Vagina (tissue), 2 donors: ENCODE measurements at regions not wholly inside any gene's neighbourhood (a gene's known extent, or its start where the extent isn't known, plus 50 kb on each side); places are given as distances from the start of the nearest gene placed in this dataset.

Experiments used
- DNase-seq, 2 donors: peaks; one replicate each; pipeline ENCODE4 v3.0.0-alpha.2; 2017; ENCODE audit errors: extremely low spot score in 2 of 2
- H3K27ac ChIP-seq: fragments of 200-600 bp; sonication (generic); one replicate; pipeline ENCODE4 v1.5.1; 2019
- H3K27me3 ChIP-seq: fragments of 200-600 bp; sonication (generic); one replicate; pipeline ENCODE4 v1.5.1; 2019
- H3K36me3 ChIP-seq, 2 donors: fragments of 200-600 bp; sonication (generic); one replicate each; pipeline ENCODE4 v1.5.1; 2017 to 2019
- H3K4me1 ChIP-seq: fragments of 200-600 bp; sonication (generic); one replicate; pipeline ENCODE4 v1.5.1; 2019
- H3K4me3 ChIP-seq, 2 donors: fragments of 200-600 bp; sonication (generic); 1 replicate in 1 of 2; 2 replicates in 1 of 2; pipeline ENCODE4 v1.5.1; 2016 to 2019
- H3K9me3 ChIP-seq: fragments of 200-600 bp; sonication (generic); one replicate; pipeline ENCODE4 v1.5.1; 2019
- CTCF ChIP-seq, 3 experiments: fragments of 450-650 bp in 2 of 3; fragments of 200-600 bp in 1 of 3; sonication (generic) in 1 of 3; IDR thresholded peaks; one replicate each; pipeline ENCODE4 v1.5.1; 2017 to 2019; ENCODE audit warnings: antibody characterized with exemption in 3 of 3, mild to moderate bottlenecking in 2 of 3, moderate library complexity in 2 of 3
- POLR2A ChIP-seq, 2 donors: fragments of 450-650 bp; IDR thresholded peaks; one replicate each; pipeline ENCODE4 v1.6.1; 2017; ENCODE audit warnings: antibody characterized with exemption in 2 of 2, mild to moderate bottlenecking in 2 of 2, moderate library complexity in 2 of 2
- POLR2AphosphoS5 ChIP-seq, 2 donors: sonication (generic); formaldehyde crosslinking; IDR thresholded peaks; one replicate each; pipeline ENCODE4 v1.9.0; 2017; ENCODE audit warnings: antibody characterized with exemption in 2 of 2, mild to moderate bottlenecking in 2 of 2, low read depth in 1 of 2; ENCODE audit not compliant: insufficient read depth in 1 of 2
- intact Hi-C: fragments of 100-400 bp; cut with DNase I; formaldehyde crosslinking; loops from one replicate; pipeline ENCODE4 v1.15.1; 2023

GRCh38 chr4:111213531-111213930 lies 590.7 kb upstream of the PITX2 start:
- no peak overlapping the region for H3K4me3 ChIP-seq
- no peak for DNase-seq
- no peak overlapping the region for H3K27ac ChIP-seq
- H3K4me1 ChIP-seq: no peaks in the 10 kb centered on the region
- no peaks in the 10 kb centered on the region for H3K9me3 ChIP-seq
- no peaks in the 10 kb centered on the region for H3K36me3 ChIP-seq
- intact Hi-C loops: no loop called here
- TF ChIP-seq POLR2A (IDR thresholded peaks at IDR 0.05) (no peak), CTCF (IDR thresholded peaks at IDR 0.05) (no peak), POLR2AphosphoS5 (IDR thresholded peaks at IDR 0.05; ENCODE audit: insufficient read depth in 1 of 2, low read depth in 1 of 2) (no peak)
- no peaks in the 10 kb centered on the region for H3K27me3 ChIP-seq

GRCh38 chr4:111214371-111214770 lies 591.5 kb upstream of the PITX2 start:
- intact Hi-C loops: no loop called here
- Histone ChIP-seq H3K9me3 (no peaks in the 10 kb centered on the region), H3K27ac (no peak overlapping the region), H3K36me3 (no peaks in the 10 kb centered on the region), H3K4me1 (no peaks in the 10 kb centered on the region), H3K4me3 (no peak overlapping the region), H3K27me3 (no peaks in the 10 kb centered on the region)
- DNase-seq: no peak
- TF ChIP-seq POLR2A (IDR thresholded peaks at IDR 0.05) (no peak), CTCF (IDR thresholded peaks at IDR 0.05) (no peak), POLR2AphosphoS5 (IDR thresholded peaks at IDR 0.05; ENCODE audit: insufficient read depth in 1 of 2, low read depth in 1 of 2) (no peak)

GRCh38 chr4:111215755-111216154 lies 592.9 kb upstream of the PITX2 start:
- intact Hi-C loops: no loop called here
- Histone ChIP-seq H3K4me3 (no peak overlapping the region), H3K27me3 (no peaks in the 10 kb centered on the region), H3K36me3 (no peaks in the 10 kb centered on the region), H3K4me1 (no peaks in the 10 kb centered on the region), H3K27ac (no peak overlapping the region), H3K9me3 (no peaks in the 10 kb centered on the region)
- no peak for DNase-seq
- TF ChIP-seq POLR2A (IDR thresholded peaks at IDR 0.05) (no peak), POLR2AphosphoS5 (IDR thresholded peaks at IDR 0.05; ENCODE audit: insufficient read depth in 1 of 2, low read depth in 1 of 2) (no peak)

GRCh38 chr4:111216791-111217190 lies 593.9 kb upstream of the PITX2 start:
- H3K27me3 ChIP-seq: no peaks in the 10 kb centered on the region
- no peak for DNase-seq
- H3K4me1 ChIP-seq: no peaks in the 10 kb centered on the region
- no peaks in the 10 kb centered on the region for H3K36me3 ChIP-seq
- intact Hi-C loops: no loop called here
- no peaks in the 10 kb centered on the region for H3K9me3 ChIP-seq
- no peak overlapping the region for H3K4me3 ChIP-seq
- no peak for TF ChIP-seq CTCF (IDR thresholded peaks at IDR 0.05)
- TF ChIP-seq POLR2A (IDR thresholded peaks at IDR 0.05): no peak
- TF ChIP-seq POLR2AphosphoS5 (IDR thresholded peaks at IDR 0.05; ENCODE audit: insufficient read depth in 1 of 2, low read depth in 1 of 2): no peak
- no peak overlapping the region for H3K27ac ChIP-seq

GRCh38 chr4:111221371-111221770 lies 598.5 kb upstream of the PITX2 start:
- no peak for DNase-seq
- Histone ChIP-seq H3K36me3 (no peaks in the 10 kb centered on the region), H3K27ac (no peak overlapping the region), H3K9me3 (no peaks in the 10 kb centered on the region), H3K4me3 (no peak overlapping the region), H3K4me1 (no peaks in the 10 kb centered on the region), H3K27me3 (no peaks in the 10 kb centered on the region)
- TF ChIP-seq POLR2AphosphoS5 (IDR thresholded peaks at IDR 0.05; ENCODE audit: insufficient read depth in 1 of 2, low read depth in 1 of 2): no peak
- TF ChIP-seq CTCF (IDR thresholded peaks at IDR 0.05): no peak
- no peak for TF ChIP-seq POLR2A (IDR thresholded peaks at IDR 0.05)
- intact Hi-C loops: no loop called here

GRCh38 chr4:111228396-111228795 lies 605.5 kb upstream of the PITX2 start:
- no peak for DNase-seq
- H3K4me3 ChIP-seq: no peak overlapping the region

More at GRCh38 chr4:111228396-111228795, 605.5 kb upstream of the PITX2 start:
- no peak for TF ChIP-seq CTCF (IDR thresholded peaks at IDR 0.05)
- no peak for TF ChIP-seq POLR2A (IDR thresholded peaks at IDR 0.05)
- TF ChIP-seq POLR2AphosphoS5 (IDR thresholded peaks at IDR 0.05; ENCODE audit: insufficient read depth in 1 of 2, low read depth in 1 of 2): no peak
- Histone ChIP-seq H3K9me3 (no peaks in the 10 kb centered on the region), H3K4me1 (no peaks in the 10 kb centered on the region), H3K27me3 (no peaks in the 10 kb centered on the region), H3K36me3 (no peaks in the 10 kb centered on the region), H3K27ac (no peak overlapping the region)
- intact Hi-C loops: no loop called here
